ENCODE measurements at regions not wholly inside any gene's neighbourhood (a gene's known extent, or its start where the extent isn't known, plus 50 kb on each side); places are given as distances from the start of the nearest gene placed in this dataset.

- no peak overlapping the region for H3K27ac ChIP-seq (ENCODE audit: low read length)
- H3K79me2 ChIP-seq (replicated peaks; ENCODE audit: insufficient read depth, low read length): no peaks in the 10 kb centered on the region
- H3K36me3 ChIP-seq (ENCODE audit: insufficient read depth, low read length): no peaks in the 10 kb centered on the region
- no peak overlapping the region for H3K4me3 ChIP-seq (ENCODE audit: low read length)
- no peak overlapping the region for H3K9ac ChIP-seq (ENCODE audit: low read length)
- H2AFZ ChIP-seq (ENCODE audit: low read depth, low read length): no peak overlapping the region
- no peaks in the 10 kb centered on the region for H3K9me3 ChIP-seq (ENCODE audit: low read length)
- H3F3A ChIP-seq (ENCODE audit: insufficient read depth, low read length, poor library complexity, severe bottlenecking): no peaks in the 10 kb centered on the region
- H3K27me3 ChIP-seq (ENCODE audit: insufficient read depth, low read depth, low read length): no peaks in the 10 kb centered on the region
- no peak for TF ChIP-seq MXI1 (conservative IDR thresholded peaks at IDR 0.05; ENCODE audit: poor library complexity, severe bottlenecking)
- TF ChIP-seq POLR2AphosphoS5 (IDR thresholded peaks at IDR 0.05): no peak
- TF ChIP-seq, protein P1, sequence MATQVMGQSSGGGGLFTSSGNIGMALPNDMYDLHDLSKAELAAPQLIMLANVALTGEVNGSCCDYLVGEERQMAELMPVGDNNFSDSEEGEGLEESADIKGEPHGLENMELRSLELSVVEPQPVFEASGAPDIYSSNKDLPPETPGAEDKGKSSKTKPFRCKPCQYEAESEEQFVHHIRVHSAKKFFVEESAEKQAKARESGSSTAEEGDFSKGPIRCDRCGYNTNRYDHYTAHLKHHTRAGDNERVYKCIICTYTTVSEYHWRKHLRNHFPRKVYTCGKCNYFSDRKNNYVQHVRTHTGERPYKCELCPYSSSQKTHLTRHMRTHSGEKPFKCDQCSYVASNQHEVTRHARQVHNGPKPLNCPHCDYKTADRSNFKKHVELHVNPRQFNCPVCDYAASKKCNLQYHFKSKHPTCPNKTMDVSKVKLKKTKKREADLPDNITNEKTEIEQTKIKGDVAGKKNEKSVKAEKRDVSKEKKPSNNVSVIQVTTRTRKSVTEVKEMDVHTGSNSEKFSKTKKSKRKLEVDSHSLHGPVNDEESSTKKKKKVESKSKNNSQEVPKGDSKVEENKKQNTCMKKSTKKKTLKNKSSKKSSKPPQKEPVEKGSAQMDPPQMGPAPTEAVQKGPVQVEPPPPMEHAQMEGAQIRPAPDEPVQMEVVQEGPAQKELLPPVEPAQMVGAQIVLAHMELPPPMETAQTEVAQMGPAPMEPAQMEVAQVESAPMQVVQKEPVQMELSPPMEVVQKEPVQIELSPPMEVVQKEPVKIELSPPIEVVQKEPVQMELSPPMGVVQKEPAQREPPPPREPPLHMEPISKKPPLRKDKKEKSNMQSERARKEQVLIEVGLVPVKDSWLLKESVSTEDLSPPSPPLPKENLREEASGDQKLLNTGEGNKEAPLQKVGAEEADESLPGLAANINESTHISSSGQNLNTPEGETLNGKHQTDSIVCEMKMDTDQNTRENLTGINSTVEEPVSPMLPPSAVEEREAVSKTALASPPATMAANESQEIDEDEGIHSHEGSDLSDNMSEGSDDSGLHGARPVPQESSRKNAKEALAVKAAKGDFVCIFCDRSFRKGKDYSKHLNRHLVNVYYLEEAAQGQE (IDR thresholded peaks at IDR 0.05; ENCODE audit: borderline replicate concordance): no peak
- no peak for TF ChIP-seq EZH2 (IDR thresholded peaks at IDR 0.05; ENCODE audit: borderline replicate concordance, insufficient read depth, low read length, poor library complexity, severe bottlenecking)
- TF ChIP-seq CTCF (IDR thresholded peaks at IDR 0.05; ENCODE audit: poor library complexity, severe bottlenecking): no peak
- TF ChIP-seq TAF1 (IDR thresholded peaks at IDR 0.05; ENCODE audit: low read depth): no peak
- TF ChIP-seq RAD21 (conservative IDR thresholded peaks at IDR 0.05): no peak
- no peak for TF ChIP-seq SMC3 (conservative IDR thresholded peaks at IDR 0.05; ENCODE audit: poor library complexity)
- TF ChIP-seq EP300 (conservative IDR thresholded peaks at IDR 0.05; ENCODE audit: poor library complexity, severe bottlenecking): no peak
- no peak overlapping the region for H3K4me2 ChIP-seq (ENCODE audit: low read length)
- H3K9me2 ChIP-seq (ENCODE audit: insufficient read depth, low read length): no peaks in the 10 kb centered on the region
- H4K20me1 ChIP-seq (ENCODE audit: insufficient read depth): no peaks in the 10 kb centered on the region
Measured at GRCh38 chr12:127065595-127065994, 1201.4 kb upstream of the TMEM132C start.

DNA sequence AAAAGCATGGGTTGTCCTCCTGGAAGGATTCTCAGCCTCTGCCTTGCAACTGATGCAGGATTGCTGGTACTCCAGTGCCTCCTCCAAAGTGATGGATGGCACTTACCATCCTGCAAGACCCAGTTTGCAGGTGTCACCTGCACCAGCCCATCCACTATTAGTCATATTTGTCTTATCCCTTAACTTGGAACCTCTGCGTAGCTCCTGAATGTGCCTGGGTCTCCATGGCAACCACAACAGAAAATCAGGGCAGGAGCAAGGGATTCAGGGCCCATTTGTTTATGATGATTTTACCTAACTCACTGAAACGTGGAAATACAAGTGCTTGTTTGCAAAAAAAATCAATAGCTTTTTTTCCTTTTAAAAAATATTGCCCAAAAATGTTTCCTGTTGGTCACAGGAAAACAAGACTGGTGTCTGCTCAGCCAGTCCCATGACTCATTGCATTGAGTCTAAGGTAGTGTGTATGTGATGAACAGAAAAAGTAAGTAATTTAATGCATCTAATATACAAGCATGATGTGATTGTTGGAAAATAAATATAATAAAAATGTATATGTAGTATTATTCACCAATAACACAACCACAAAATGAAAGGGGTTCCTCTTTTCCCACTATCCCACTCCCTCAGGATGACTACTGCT, 1196.3 kb upstream of the TMEM132C start:
- H3K4me3 ChIP-seq (ENCODE audit: low read length): no peak overlapping the region
- H3K9ac ChIP-seq (ENCODE audit: low read length): no peak overlapping the region
- TF ChIP-seq EP300 (conservative IDR thresholded peaks at IDR 0.05; ENCODE audit: poor library complexity, severe bottlenecking): peak; percentile 26
- no peak for TF ChIP-seq RAD21 (conservative IDR thresholded peaks at IDR 0.05)
- TF ChIP-seq, protein P1 (IDR thresholded peaks at IDR 0.05; ENCODE audit: borderline replicate concordance): no peak
- no peaks in the 10 kb centered on the region for H3F3A ChIP-seq (ENCODE audit: insufficient read depth, low read length, poor library complexity, severe bottlenecking)
- no peak overlapping the region for H3K27ac ChIP-seq (ENCODE audit: low read length)
- no peaks in the 10 kb centered on the region for H3K79me2 ChIP-seq (replicated peaks; ENCODE audit: insufficient read depth, low read length)
- H3K9me2 ChIP-seq (ENCODE audit: insufficient read depth, low read length): no peaks in the 10 kb centered on the region
- peak overlapping the region; percentile 31 for H3K4me2 ChIP-seq (ENCODE audit: low read length)
- no peak overlapping the region for H2AFZ ChIP-seq (ENCODE audit: low read depth, low read length)
- H3K36me3 ChIP-seq (ENCODE audit: insufficient read depth, low read length): no peaks in the 10 kb centered on the region
- H3K9me3 ChIP-seq (ENCODE audit: low read length): no peaks in the 10 kb centered on the region
- H4K20me1 ChIP-seq (ENCODE audit: insufficient read depth): no peaks in the 10 kb centered on the region
- H3K27me3 ChIP-seq (ENCODE audit: insufficient read depth, low read depth, low read length): no peaks in the 10 kb centered on the region
